ENCODE measurements at regions not wholly inside any gene's neighbourhood (a gene's known extent, or its start where the extent isn't known, plus 50 kb on each side); places are given as distances from the start of the nearest gene placed in this dataset.
"Not testable (repeated sequence)": the region's sequence is repeated elsewhere in the genome, so short reads cannot be mapped to it uniquely, and the experiment has no call there.

DNA sequence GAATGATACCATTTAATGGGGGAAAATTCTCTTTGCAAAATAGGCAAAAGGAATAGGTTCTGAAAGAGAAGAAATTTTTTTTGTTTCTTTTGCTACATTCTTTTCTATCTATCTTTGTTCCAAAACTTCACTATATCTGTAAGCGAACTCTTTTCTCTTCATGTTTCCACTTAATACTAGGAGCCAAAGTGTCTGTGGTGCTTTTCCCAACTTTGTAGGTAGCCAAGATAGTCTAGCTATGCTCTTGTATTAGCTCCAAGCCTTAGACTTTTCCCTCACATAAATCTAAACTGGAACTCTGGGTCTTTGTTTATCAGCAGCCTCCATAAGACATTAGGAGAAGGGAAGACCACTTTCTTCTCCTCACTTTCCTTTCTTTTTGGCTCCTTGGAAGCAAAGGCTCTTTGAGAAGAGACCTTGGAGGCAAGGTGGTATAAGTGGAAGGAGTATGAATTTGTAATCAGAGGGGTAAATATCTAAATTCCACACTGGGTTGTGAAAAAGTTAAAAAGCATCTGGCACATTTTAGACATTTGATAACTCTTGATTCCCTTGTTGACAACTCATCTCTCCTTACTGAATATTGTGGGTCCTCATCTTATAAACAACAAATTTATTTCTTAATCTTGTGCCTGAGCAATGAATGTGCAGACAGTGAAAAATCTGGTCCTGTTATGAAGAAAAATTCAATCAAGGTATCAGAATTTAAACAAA is 130.0 kb downstream of the EHF start:
- DNase-seq = no peak

DNA sequence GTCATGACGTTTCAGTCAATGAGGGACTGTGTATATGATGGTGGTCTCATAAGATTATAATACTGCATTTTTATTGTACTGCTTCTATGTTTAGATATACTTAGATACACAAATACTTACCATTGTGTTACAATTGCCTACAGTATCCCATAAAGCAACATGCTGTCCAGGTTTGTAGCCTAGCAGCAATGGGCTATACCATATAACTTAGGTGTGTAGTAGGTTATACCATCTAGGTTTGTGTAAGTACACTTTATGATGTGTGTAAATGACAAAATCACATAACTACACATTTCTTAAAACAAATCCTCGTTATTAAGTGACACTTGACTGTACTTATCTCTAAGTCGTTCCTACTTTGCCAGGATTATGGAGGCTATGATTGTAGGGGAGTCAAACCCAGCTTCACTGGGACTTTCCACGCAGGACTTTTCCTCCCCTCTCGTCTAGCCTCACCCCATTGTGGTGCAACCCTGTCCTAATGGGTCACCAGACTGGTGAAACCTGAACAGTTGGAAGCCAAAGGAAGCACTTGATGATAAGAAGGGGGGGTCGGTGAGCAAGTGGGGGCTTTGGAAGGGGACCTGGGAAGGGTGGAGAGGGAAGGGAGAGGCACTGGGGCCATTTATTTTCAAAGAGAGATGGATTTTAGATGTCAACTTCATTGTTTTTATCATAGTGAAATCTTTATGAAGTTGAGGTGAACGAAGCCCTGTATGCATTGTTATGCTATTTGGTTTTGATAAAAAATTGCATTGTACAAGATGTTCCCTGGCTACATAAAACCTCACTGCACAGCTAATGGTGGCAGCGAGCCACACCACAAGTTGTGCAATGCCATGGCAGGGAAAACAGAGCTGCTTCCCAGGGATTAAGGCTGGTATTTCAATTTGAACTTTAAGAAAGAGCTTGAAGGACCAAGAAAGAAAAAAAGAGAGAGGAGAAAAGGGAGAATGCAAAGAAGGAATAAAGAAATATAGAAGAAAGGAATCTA is 129.1 kb downstream of the EHF start:
- DNase-seq = peak; percentile 19

DNA sequence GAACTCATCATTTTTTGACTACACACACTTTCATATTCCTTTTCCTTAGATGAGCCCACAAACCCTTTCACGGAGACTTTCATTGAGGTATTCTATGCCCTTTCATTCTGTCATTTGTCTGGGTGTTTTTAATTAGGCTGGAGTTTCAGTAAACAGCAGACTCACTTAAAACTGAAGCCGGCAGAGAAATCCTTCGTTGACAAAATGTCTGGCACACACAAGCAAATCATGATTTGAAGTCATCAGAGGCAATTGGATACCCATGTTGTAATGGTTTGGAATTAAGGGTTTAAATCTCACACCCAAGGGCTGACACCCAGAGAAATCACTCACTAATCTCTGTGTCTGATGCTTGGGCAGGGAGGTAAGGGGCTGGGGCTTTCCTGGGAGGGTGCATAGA is 127.1 kb downstream of the EHF start:
- DNase-seq = no peak

DNA sequence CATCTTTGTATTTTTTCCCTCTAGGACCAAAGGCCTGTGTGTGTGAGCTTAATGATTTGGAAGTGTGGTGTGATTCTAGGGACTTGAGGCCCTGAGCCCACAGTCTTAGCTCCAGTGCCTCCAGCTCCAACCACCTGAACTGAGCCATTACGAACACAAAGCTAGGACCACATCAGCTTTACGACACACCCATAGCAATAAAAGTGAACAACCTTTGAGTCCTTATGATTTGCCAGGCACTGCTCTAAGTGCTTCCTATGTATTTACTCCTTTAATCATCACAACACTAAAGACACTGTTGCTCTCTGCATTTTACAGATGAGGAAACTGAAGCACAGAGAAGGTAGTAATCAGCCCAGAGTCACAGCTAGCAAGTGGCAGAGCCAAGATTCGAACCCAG is 126.4 kb downstream of the EHF start:
- no peak for DNase-seq

DNA sequence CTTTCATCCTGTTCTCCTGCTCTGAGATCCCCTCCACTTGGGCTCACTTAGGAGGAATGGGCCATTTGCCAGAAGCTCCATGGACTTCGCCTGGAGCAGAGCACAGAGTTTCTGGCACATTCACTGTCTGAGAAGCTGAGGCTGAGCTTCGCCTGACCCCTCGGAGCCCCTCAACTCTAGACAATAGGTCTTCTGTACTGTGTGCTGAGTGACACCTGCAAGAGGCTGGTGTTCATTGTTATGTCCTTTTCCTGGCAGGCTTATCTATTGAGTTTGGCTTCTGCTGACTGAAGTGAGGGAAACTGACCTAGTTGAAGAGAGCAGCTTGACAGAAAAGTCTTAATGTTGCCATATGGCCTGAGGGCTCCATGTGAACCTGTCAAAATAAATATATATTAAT is 124.3 kb downstream of the EHF start:
- DNase-seq = peak; percentile 43

DNA sequence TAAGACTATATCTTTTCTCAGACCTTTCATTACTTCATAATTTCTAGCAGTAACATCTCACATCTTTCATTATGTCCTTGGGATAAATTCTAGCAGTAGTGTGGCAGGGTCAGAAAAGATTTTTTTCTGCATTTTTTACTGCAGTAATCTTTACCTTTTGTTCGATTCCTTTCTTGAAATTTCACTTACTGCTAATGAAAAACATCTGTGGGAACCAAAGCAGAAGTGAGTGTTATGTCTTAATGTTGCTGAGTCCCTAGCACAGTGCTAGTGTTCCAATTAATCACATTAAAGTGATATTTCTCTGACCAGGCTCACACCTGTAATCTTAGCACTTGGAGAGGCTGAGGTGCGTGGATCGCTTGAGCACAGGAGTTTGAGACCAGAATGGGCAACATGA is 123.6 kb downstream of the EHF start:
- no peak for DNase-seq

DNA sequence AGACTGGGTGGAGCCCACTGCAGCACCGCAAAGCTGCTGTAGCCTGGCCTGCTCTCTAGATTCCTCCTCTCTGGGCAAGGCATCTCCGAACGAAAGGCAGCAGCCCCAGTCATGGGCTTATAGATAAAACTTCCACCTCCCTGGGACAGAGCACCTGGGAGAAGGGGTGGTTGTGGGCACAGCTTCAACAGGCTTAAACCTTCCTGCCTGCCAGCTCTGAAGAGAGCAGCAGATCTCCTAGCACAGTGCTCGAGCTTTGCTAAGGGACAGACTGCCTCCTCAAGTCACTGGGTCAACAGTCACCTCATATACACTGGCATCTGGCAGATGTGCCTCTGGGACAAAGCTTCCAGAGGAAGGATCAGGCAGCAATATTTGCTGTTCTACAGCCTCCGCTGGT is 117.3 kb downstream of the EHF start:
- DNase-seq = no peak

DNA sequence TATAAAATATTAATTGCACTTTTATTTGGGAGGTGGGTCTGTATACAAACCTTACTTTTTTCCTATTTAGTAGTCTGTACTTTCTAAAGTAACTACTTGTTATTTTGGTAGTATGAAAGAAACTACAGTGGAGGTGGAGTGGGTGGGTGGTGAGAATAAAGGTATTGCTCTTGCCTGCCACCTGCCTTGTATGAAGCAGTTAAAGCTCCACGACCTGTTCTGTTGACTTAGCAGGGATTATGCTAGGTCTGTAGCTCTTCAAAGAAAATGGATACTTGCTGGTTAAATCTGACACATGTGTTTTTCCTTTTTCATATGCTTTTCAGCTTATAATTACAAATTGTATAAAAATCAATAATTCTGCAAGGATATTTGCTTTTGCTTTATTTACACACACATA is 111.9 kb downstream of the EHF start:
- no peak for DNase-seq

DNA sequence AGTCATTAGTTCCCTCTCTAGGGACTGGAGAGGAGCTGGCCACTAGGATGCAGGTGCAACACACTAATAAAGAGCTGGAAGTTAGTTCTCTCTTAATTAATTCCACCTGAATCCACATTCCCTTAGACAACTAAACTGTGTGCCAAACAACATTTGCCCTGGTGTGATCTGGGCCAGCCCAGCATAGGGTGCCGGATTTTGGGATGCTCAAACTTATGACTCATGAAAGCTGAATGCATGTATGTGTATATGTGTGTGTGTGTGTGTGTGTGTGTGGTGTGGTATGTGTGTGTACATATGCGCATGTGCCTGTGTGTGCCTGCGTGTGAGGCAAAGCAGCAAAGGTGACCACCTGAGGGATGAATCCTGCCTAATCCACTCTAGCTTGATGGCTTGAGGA is 110.7 kb downstream of the EHF start:
- DNase-seq = no peak

DNA sequence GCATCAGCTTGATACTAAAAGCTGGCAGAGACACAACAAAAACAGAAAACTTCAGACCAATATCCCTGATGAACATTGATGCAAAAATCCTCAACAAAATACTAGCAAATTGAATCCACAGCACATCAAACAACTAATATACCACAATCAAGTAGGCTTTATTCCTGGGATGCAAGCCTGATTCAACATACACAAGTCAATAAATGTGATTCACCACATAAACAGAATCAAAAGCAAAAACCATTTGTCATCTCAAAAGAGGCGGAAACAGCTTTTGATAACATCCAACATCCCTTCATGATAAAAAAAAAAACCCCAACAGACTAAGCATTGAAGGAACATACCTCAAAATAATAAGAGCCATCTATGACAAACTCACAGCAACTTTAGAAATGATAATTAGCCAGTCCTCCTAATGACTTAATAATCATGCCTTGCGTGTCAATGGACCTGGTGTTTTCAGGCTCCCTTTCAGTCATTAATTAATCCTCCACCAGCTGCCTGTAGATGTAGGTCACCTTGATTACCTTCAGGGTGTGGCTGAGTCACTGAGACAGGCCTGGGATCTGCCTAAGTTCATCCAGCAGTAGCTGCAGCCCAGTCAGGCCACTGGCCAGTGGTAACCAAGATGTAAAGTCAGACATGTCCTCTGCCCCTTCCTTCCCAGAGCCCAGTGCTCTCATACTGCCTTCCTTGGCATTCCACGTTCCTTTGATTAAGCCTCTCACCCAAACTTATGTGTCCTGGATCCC is 109.8 kb downstream of the EHF start:
- no peak for DNase-seq

DNA sequence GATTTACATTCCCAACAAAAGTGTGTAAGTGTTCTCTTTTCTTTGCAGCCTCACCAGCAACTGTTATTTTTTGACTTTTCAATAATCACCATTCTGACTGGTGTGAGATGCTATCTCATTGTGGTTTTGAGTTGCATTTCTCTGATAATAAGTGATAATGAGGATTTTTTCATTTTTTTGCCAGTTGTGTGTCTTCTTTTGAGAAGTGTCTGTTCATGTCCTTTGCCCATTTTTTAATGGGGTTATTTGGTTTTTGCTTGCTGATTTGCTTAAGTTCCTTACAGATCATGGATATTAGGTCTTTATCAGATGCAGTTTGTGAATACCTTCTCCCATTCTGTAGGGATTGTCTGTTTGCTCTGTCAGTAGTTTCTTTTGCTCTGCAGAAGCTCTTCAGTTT is 107.7 kb downstream of the EHF start:
- no peak for DNase-seq

DNA sequence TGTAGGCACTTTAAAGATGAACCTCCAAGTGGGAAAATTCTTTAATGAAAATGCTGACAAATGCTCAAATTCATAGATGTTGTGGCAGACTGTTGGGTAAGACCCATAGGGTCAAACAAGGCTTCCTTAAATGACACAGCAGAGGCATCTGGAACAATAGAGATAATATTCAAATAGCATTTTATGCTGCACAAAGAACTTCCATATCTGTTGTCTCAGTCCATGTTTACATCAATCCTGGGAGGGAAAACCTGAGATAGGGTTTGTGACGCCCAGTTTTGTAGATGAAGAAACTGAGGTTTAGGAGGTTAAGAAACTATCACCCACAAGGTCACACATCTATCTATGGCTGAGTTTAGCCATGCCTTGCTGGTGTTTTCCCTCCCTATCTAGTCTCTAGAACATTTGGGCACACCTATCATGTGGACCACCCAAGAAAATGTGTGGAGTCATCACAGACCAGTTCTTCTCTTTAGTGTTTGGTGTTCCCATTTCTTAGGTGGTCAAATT is 106.4 kb downstream of the EHF start:
- no peak for DNase-seq

DNA sequence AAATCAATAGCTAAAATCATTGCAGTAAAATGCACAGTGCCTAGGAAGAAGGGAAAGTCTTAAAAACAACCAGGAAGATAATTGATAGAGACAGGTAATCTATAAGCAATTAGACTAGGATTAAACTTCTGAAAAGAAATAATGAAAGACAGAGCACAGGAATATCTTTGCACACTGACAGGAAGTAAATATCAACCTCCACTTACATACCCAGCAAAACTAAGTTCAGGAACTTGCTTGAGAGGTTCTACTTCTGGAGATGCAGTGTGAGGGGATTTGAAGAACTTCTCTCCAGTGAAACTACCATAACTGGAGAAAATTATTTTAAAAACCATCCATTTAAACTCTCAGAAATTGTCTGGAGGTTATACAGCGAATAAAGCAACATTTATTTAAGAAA is 104.1 kb downstream of the EHF start:
- no peak for DNase-seq

DNA sequence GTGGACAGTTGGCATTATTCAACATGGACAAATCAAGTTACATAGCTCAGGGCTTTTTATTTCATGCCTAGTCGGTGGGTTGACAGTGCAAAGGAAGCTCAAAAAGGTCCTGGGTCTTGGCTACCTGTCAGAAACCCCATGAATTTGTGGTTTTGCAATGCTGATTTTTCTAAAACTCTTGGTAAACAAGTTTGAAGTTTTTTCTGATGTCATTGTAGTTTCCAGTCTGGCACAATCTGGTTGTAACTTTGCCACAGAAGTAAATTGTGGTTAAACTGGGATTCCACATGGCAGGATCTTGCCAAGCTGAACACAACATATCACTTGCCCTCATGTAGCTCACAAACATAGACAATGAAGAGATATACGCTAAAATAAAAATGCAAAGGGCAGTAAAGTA is 100.8 kb downstream of the EHF start:
- DNase-seq = no peak

DNA sequence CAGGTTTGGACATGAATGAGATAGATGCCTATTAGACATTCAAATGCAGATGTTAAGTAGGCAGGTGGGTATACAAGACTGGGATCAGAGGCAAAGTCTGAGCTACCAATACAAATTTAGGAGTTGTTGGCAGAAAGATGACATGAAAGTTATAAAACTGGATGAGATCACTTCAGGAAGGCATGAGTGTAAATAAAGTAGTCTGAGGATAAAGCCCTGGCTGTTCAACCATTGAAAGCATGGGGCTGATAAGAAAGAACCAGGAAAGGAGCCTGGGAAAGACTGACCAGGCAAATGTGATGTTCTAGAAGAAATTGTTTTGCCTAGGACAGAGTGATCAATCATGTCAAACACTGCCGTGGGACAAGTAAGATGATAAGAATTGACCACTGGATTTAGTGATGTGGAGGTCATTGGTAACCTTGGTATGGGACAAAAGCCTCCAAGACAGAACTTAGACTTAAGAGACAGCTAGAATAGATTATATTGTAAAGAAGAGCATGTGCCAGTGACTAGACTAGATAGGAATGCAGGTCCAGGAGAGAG is 98.5 kb downstream of the EHF start:
- no peak for DNase-seq

DNA sequence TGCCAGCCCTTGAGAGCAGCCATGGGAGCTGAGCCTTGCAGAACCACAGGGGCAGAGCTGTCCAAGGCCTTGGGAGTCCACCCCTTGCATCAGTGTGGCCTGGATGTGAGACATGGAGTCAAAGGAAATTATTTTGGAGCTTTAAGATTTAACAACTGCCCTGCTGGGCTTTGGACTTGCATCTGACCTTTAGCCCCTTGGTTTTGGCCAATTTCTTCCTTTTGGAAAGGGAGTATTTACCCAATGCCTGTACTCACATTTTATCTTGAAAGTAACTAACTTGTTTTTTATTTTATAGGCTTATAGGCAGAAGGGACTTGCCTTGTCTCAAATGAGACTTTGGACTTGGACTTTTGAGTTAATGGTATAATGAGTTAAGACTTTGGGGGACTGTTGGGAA is 92.7 kb downstream of the EHF start:
- DNase-seq = not testable (repeated sequence)
